ENCODE measurements at regions not wholly inside any gene's neighbourhood (a gene's known extent, or its start where the extent isn't known, plus 50 kb on each side); places are given as distances from the start of the nearest gene placed in this dataset.

DNA sequence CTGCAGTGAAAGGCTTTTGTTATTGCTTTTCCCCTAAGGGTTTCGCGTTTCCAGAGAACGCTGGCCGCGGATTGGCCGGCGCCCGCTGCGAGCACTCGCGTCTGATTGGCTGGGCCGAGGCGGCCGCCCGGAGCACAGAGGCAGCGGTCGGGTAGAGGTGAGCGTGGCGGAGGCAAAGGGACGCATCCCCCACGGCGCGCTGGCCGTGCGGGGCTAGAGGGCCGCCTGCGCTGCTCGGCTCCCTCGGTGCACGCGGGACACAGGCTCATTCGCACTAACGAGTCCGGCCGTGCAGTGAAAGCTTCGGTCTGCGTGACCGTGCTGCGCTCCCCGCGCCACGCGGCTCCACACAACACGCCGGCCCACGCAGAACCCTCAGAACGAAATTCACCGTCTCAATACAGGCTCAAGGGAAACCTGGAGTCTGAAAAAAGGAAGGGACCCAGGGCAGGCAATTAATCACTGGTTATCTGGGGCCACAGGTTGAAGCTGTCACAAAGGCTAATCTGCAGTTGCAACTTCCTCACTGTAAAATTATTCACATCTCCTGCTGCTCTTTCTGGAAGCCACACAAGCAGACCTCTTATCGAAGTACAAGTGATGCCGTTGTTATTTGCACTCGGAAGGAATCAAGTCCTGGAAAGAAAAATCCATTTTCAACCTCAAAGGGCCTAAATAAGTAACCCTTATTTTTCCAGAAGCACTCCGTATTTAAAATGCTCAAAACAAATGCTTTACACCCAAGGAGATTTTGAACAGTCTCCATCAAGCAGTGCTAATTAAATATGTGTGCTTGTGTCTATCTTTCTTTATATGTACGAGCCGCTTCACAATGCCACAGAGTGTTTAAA, 94.6 kb downstream of the ZNF608 start (continued):
- TF ChIP-seq, protein P1, sequence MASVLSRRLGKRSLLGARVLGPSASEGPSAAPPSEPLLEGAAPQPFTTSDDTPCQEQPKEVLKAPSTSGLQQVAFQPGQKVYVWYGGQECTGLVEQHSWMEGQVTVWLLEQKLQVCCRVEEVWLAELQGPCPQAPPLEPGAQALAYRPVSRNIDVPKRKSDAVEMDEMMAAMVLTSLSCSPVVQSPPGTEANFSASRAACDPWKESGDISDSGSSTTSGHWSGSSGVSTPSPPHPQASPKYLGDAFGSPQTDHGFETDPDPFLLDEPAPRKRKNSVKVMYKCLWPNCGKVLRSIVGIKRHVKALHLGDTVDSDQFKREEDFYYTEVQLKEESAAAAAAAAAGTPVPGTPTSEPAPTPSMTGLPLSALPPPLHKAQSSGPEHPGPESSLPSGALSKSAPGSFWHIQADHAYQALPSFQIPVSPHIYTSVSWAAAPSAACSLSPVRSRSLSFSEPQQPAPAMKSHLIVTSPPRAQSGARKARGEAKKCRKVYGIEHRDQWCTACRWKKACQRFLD (CRISPR knock-in tag; IDR thresholded peaks at IDR 0.05) = peak; percentile 94
- TF ChIP-seq ZBTB7A (IDR thresholded peaks at IDR 0.05; ENCODE audit: borderline replicate concordance, control insufficient read depth, low read depth, low read length) (no peak; the same call in 1 of the 2 replicates), GTF2F1 (IDR thresholded peaks at IDR 0.05; ENCODE audit: low read depth, low read length) (0 out of 2 replicates have a peak, but pooled peaks have one; percentile 38), COPS2 (conservative IDR thresholded peaks at IDR 0.05) (no peak), CHD4 (IDR thresholded peaks at IDR 0.05; ENCODE audit: insufficient read depth, insufficient replicate concordance, low read depth, low read length, poor library complexity, severe bottlenecking) (no peak), EHMT2 (IDR thresholded peaks at IDR 0.05) (no peak), MAZ (CRISPR knock-in tag; conservative IDR thresholded peaks at IDR 0.05 in 1 of 2, IDR thresholded peaks at IDR 0.05 in 1 of 2) (peak in 1 of 2 experiments; percentile 63), DDX20 (tag; IDR thresholded peaks at IDR 0.05; ENCODE audit: low read depth) (no peak), ZFPM2 (CRISPR knock-in tag; IDR thresholded peaks at IDR 0.05) (no peak), STAT5B (CRISPR knock-in tag; IDR thresholded peaks at IDR 0.05) (no peak), ZNF764 (CRISPR knock-in tag; IDR thresholded peaks at IDR 0.05; ENCODE audit: low read depth) (no peak), NFE2 (IDR thresholded peaks at IDR 0.05; ENCODE audit: low read depth) (peak; percentile 17; the same call in 1 of the 2 replicates), ASH1L (IDR thresholded peaks at IDR 0.05; ENCODE audit: borderline replicate concordance, low read depth, partially characterized antibody) (no peak), RBM25 (IDR thresholded peaks at IDR 0.05; ENCODE audit: low read depth, low read length, severe bottlenecking) (peak; percentile 97)
- TF ChIP-seq, protein P2, sequence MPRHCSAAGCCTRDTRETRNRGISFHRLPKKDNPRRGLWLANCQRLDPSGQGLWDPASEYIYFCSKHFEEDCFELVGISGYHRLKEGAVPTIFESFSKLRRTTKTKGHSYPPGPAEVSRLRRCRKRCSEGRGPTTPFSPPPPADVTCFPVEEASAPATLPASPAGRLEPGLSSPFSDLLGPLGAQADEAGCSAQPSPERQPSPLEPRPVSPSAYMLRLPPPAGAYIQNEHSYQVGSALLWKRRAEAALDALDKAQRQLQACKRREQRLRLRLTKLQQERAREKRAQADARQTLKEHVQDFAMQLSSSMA (CRISPR knock-in tag; IDR thresholded peaks at IDR 0.05) = no peak
- TF ChIP-seq, protein P3, sequence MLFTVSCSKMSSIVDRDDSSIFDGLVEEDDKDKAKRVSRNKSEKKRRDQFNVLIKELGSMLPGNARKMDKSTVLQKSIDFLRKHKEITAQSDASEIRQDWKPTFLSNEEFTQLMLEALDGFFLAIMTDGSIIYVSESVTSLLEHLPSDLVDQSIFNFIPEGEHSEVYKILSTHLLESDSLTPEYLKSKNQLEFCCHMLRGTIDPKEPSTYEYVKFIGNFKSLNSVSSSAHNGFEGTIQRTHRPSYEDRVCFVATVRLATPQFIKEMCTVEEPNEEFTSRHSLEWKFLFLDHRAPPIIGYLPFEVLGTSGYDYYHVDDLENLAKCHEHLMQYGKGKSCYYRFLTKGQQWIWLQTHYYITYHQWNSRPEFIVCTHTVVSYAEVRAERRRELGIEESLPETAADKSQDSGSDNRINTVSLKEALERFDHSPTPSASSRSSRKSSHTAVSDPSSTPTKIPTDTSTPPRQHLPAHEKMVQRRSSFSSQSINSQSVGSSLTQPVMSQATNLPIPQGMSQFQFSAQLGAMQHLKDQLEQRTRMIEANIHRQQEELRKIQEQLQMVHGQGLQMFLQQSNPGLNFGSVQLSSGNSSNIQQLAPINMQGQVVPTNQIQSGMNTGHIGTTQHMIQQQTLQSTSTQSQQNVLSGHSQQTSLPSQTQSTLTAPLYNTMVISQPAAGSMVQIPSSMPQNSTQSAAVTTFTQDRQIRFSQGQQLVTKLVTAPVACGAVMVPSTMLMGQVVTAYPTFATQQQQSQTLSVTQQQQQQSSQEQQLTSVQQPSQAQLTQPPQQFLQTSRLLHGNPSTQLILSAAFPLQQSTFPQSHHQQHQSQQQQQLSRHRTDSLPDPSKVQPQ (CRISPR knock-in tag; IDR thresholded peaks at IDR 0.05; ENCODE audit: borderline replicate concordance) = no peak
- TF ChIP-seq, protein P4, sequence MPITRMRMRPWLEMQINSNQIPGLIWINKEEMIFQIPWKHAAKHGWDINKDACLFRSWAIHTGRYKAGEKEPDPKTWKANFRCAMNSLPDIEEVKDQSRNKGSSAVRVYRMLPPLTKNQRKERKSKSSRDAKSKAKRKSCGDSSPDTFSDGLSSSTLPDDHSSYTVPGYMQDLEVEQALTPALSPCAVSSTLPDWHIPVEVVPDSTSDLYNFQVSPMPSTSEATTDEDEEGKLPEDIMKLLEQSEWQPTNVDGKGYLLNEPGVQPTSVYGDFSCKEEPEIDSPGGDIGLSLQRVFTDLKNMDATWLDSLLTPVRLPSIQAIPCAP (CRISPR knock-in tag; IDR thresholded peaks at IDR 0.05; ENCODE audit: borderline replicate concordance) = no peak
- TF ChIP-seq, protein P5, sequence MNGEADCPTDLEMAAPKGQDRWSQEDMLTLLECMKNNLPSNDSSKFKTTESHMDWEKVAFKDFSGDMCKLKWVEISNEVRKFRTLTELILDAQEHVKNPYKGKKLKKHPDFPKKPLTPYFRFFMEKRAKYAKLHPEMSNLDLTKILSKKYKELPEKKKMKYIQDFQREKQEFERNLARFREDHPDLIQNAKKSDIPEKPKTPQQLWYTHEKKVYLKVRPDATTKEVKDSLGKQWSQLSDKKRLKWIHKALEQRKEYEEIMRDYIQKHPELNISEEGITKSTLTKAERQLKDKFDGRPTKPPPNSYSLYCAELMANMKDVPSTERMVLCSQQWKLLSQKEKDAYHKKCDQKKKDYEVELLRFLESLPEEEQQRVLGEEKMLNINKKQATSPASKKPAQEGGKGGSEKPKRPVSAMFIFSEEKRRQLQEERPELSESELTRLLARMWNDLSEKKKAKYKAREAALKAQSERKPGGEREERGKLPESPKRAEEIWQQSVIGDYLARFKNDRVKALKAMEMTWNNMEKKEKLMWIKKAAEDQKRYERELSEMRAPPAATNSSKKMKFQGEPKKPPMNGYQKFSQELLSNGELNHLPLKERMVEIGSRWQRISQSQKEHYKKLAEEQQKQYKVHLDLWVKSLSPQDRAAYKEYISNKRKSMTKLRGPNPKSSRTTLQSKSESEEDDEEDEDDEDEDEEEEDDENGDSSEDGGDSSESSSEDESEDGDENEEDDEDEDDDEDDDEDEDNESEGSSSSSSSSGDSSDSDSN (IDR thresholded peaks at IDR 0.05; ENCODE audit: borderline replicate concordance in 1 of 2, low read depth in 2 of 2, low read length in 2 of 2) = no peak; a peak in 1 of 4 replicates

All from K562 (cell line).